GM21367 (cell line): ENCODE measurements at regions not wholly inside any gene's neighbourhood (a gene's known extent, or its start where the extent isn't known, plus 50 kb on each side); places are given as distances from the start of the nearest gene placed in this dataset.

Experiments
- ATAC-seq: cut with Tn5 transposase; IDR thresholded peaks from one replicate; pipeline ENCODE4 v1.9.1; 2021; ENCODE audit not compliant: unreplicated experiment

- ATAC-seq = no peak
Observed at GRCh38 chr10:131646551-131647525, 254.0 kb upstream of the PPP2R2D start.

GRCh38 chr10:131647789-131648188 lies 253.0 kb upstream of the PPP2R2D start:
- no peak for ATAC-seq

GRCh38 chr10:131648386-131649020 lies 252.3 kb upstream of the PPP2R2D start:
- ATAC-seq = no peak

GRCh38 chr10:131649617-131650016 lies 251.2 kb upstream of the PPP2R2D start:
- no peak for ATAC-seq

- no peak for ATAC-seq
Observed at GRCh38 chr10:131650169-131650705, 250.6 kb upstream of the PPP2R2D start.

GRCh38 chr10:131650771-131651673 lies 249.8 kb upstream of the PPP2R2D start:
- no peak for ATAC-seq

- no peak for ATAC-seq
Observed at GRCh38 chr10:131651674-131652437, 249.0 kb upstream of the PPP2R2D start.

- no peak for ATAC-seq
Observed at GRCh38 chr10:131652438-131653139, 248.2 kb upstream of the PPP2R2D start.

- ATAC-seq = no peak
Observed at GRCh38 chr10:131653140-131653539, 247.7 kb upstream of the PPP2R2D start.

- no peak for ATAC-seq
Observed at GRCh38 chr10:131653554-131654470, 247.0 kb upstream of the PPP2R2D start.

GRCh38 chr10:131654471-131655087 lies 246.2 kb upstream of the PPP2R2D start:
- ATAC-seq = no peak

- ATAC-seq = no peak
Observed at GRCh38 chr10:131655101-131655849, 245.5 kb upstream of the PPP2R2D start.

GRCh38 chr10:131656009-131656408 lies 244.8 kb upstream of the PPP2R2D start:
- ATAC-seq = no peak

GRCh38 chr10:131656431-131656841 lies 244.4 kb upstream of the PPP2R2D start:
- ATAC-seq = no peak

GRCh38 chr10:131657318-131657984 lies 243.4 kb upstream of the PPP2R2D start:
- ATAC-seq = no peak

- no peak for ATAC-seq
Observed at GRCh38 chr10:131657985-131658330, 242.8 kb upstream of the PPP2R2D start.
